22Rv1 (cell line): ENCODE measurements at regions not wholly inside any gene's neighbourhood (a gene's known extent, or its start where the extent isn't known, plus 50 kb on each side); places are given as distances from the start of the nearest gene placed in this dataset.
A peak's percentile ranks its signal among the peaks of the same experiment; 100 is the strongest.

ENCODE experiments used
- H3K27ac ChIP-seq: fragments of 450-650 bp; 2 replicates; pipeline ENCODE4 v1.5.1; 2017
- CTCF ChIP-seq: fragments of 450-650 bp; IDR thresholded peaks from 2 replicates; pipeline ENCODE4 v1.5.1; 2017; ENCODE audit warnings: mild to moderate bottlenecking
- ZFX ChIP-seq: fragments of 450-650 bp; IDR thresholded peaks from 2 replicates; pipeline ENCODE4 v1.6.1; 2017; ENCODE audit warnings: antibody characterized with exemption, borderline replicate concordance

- TF ChIP-seq ZFX, result no peak
- TF ChIP-seq CTCF, result no peak
Measured at GRCh38 chr1:83769594-83770318, 229.2 kb downstream of the TTLL7 start.

GRCh38 chr1:83769072-83769471 is 229.9 kb downstream of the TTLL7 start:
- TF ChIP-seq CTCF (no peak), ZFX (no peak)
- no peak overlapping the region; the same call in 1 of the 2 replicates for H3K27ac ChIP-seq

More at GRCh38 chr1:83769594-83770318, 229.2 kb downstream of the TTLL7 start:
- H3K27ac ChIP-seq, result 0 out of 2 replicates have a peak overlapping the region, but pooled peaks have one; percentile 11

GRCh38 chr1:83766241-83766691 is 232.7 kb downstream of the TTLL7 start:
- H3K27ac ChIP-seq, result no peak overlapping the region
- no peak for TF ChIP-seq CTCF
- no peak for TF ChIP-seq ZFX

GRCh38 chr1:83765125-83765524 is 233.8 kb downstream of the TTLL7 start:
- no peak for TF ChIP-seq ZFX
- no peak for TF ChIP-seq CTCF
- H3K27ac ChIP-seq, result peak overlapping the region; percentile 62

- H3K27ac ChIP-seq, result peak overlapping the region; percentile 62
- no peak for TF ChIP-seq CTCF
- TF ChIP-seq ZFX, result no peak
Measured at GRCh38 chr1:83764209-83764608, 234.7 kb downstream of the TTLL7 start.

GRCh38 chr1:83763361-83764095 is 235.4 kb downstream of the TTLL7 start:
- TF ChIP-seq CTCF, result no peak
- no peak for TF ChIP-seq ZFX
- peak overlapping the region; percentile 62; the same call in 1 of the 2 replicates for H3K27ac ChIP-seq

- no peak for TF ChIP-seq CTCF
- TF ChIP-seq ZFX, result no peak
- H3K27ac ChIP-seq, result no peak overlapping the region
Measured at GRCh38 chr1:83762416-83762815, 236.5 kb downstream of the TTLL7 start.
